SU-DHL-6 (cell line): ENCODE measurements at regions not wholly inside any gene's neighbourhood (a gene's known extent, or its start where the extent isn't known, plus 50 kb on each side); places are given as distances from the start of the nearest gene placed in this dataset.

Source experiments
- H2AFZ ChIP-seq: fragments of 200-600 bp; sonication (generic); 2 replicates; pipeline ENCODE4 v1.6.1; 2014; ENCODE audit warnings: low read depth, mild to moderate bottlenecking, moderate library complexity, mixed read lengths, antibody characterized with exemption, low read length; ENCODE audit not compliant: severe bottlenecking
- H3F3A ChIP-seq: fragments of 200-600 bp; shearing (Covaris generic); 2 replicates; pipeline ENCODE4 v1.6.0; 2016; ENCODE audit warnings: antibody characterized with exemption, mild to moderate bottlenecking; ENCODE audit not compliant: insufficient read depth
- H3K27ac ChIP-seq: fragments of 200-600 bp; sonication (generic); 2 replicates; pipeline ENCODE4 v1.5.1; 2016; ENCODE audit warnings: low read depth, mild to moderate bottlenecking, low read length, moderate library complexity, mixed read lengths
- H3K27me3 ChIP-seq: fragments of 200-600 bp; sonication (generic), shearing (Covaris generic); 2 replicates; pipeline ENCODE4 v1.6.0; 2014; ENCODE audit warnings: mild to moderate bottlenecking, low read length
- H3K36me3 ChIP-seq: fragments of 200-600 bp; sonication (generic); 2 replicates; pipeline ENCODE4 v1.6.1; 2014; ENCODE audit warnings: mild to moderate bottlenecking, low read length, mixed read lengths
- H3K4me2 ChIP-seq: fragments of 300-600, 200-600 bp; shearing (Covaris generic), sonication (generic); 2 replicates; pipeline ENCODE4 v1.6.0; 2014; ENCODE audit warnings: low read length, low read depth, mild to moderate bottlenecking; ENCODE audit not compliant: poor library complexity, severe bottlenecking
- H3K4me3 ChIP-seq: fragments of 200-600 bp; sonication (generic); 2 replicates; pipeline ENCODE4 v1.5.1; 2014; ENCODE audit warnings: antibody characterized with exemption, low read length, mild to moderate bottlenecking, mixed read lengths; ENCODE audit not compliant: insufficient read depth, poor library complexity, severe bottlenecking
- H3K79me2 ChIP-seq: fragments of 200-600 bp; sonication (generic); 2 replicates; pipeline ENCODE4 v1.6.1; 2014; ENCODE audit warnings: mild to moderate bottlenecking, low read length, moderate library complexity; ENCODE audit not compliant: insufficient read depth
- H3K9ac ChIP-seq: fragments of 200-600 bp; sonication (generic); 2 replicates; pipeline ENCODE4 v1.7.0; 2014; ENCODE audit warnings: mild to moderate bottlenecking, low read length
- H3K9me2 ChIP-seq: fragments of 200-600 bp; sonication (generic); replicated peaks from 2 replicates; pipeline ENCODE4 v1.6.1; 2014; ENCODE audit warnings: low read length; ENCODE audit not compliant: insufficient read depth
- H3K9me3 ChIP-seq: fragments of 200-600 bp; sonication (generic); 2 replicates; pipeline ENCODE4 v1.6.1; 2014; ENCODE audit warnings: low read length, mixed read lengths; ENCODE audit not compliant: insufficient read depth
- H4K20me1 ChIP-seq: fragments of 200-600 bp; sonication (generic); 2 replicates; pipeline ENCODE4 v1.6.1; 2014; ENCODE audit warnings: low read depth, mild to moderate bottlenecking, antibody characterized with exemption, low read length, moderate library complexity, mixed read lengths
- EZH2phosphoT487 ChIP-seq: fragments of 200-600 bp; sonication (generic), shearing (Covaris generic); conservative IDR thresholded peaks from 2 replicates; pipeline ENCODE4 v1.6.1; 2018; ENCODE audit warnings: mild to moderate bottlenecking, antibody characterized with exemption, low read length, moderate library complexity, mixed read lengths
- TF ChIP-seq, protein P1 (sequence below): fragments of 200-600 bp; sonication (generic); IDR thresholded peaks from one replicate; pipeline ENCODE4 v1.5.1; 2017; ENCODE audit warnings: antibody characterized with exemption, mild to moderate bottlenecking, low read length, moderate library complexity; ENCODE audit not compliant: insufficient read depth, poor library complexity, severe bottlenecking

DNA sequence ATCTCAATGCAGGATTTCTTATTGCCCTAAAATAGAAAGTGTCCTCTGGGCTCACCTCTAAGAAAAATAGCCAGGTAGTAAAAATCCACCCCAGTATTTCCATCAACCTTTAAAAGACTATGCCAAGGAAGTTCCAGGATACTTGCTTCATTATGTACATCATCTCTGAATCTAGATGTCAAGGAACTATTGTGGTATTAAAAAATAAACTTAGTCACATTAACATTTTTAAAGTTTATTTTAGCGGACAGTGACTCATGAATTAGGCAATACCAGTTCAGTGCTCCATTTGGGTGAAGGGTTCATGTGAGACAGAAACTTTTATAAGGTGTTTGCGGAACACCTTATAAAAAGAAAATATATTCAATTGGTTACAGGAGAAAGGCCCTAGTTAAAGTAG, 209.2 kb downstream of the ADAM29 start:
- no peak overlapping the region for H3K9ac ChIP-seq
- H3K4me2 ChIP-seq = no peak overlapping the region
- no peak for TF ChIP-seq EZH2phosphoT487
- TF ChIP-seq, protein P1, sequence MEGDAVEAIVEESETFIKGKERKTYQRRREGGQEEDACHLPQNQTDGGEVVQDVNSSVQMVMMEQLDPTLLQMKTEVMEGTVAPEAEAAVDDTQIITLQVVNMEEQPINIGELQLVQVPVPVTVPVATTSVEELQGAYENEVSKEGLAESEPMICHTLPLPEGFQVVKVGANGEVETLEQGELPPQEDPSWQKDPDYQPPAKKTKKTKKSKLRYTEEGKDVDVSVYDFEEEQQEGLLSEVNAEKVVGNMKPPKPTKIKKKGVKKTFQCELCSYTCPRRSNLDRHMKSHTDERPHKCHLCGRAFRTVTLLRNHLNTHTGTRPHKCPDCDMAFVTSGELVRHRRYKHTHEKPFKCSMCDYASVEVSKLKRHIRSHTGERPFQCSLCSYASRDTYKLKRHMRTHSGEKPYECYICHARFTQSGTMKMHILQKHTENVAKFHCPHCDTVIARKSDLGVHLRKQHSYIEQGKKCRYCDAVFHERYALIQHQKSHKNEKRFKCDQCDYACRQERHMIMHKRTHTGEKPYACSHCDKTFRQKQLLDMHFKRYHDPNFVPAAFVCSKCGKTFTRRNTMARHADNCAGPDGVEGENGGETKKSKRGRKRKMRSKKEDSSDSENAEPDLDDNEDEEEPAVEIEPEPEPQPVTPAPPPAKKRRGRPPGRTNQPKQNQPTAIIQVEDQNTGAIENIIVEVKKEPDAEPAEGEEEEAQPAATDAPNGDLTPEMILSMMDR = no peak
- H3K27me3 ChIP-seq = no peaks in the 10 kb centered on the region
- H3K79me2 ChIP-seq = no peaks in the 10 kb centered on the region
- peaks cover 4% of the 10 kb centered on the region; the same call in 1 of the 2 replicates for H3K36me3 ChIP-seq
- no peaks in the 10 kb centered on the region for H4K20me1 ChIP-seq
- H3K9me2 ChIP-seq = no peaks in the 10 kb centered on the region
- H3F3A ChIP-seq = no peaks in the 10 kb centered on the region
- H2AFZ ChIP-seq = no peak overlapping the region
- H3K9me3 ChIP-seq = peaks cover 18% of the 10 kb centered on the region; the same call in 1 of the 2 replicates
- no peak overlapping the region for H3K4me3 ChIP-seq
- no peak overlapping the region for H3K27ac ChIP-seq

DNA sequence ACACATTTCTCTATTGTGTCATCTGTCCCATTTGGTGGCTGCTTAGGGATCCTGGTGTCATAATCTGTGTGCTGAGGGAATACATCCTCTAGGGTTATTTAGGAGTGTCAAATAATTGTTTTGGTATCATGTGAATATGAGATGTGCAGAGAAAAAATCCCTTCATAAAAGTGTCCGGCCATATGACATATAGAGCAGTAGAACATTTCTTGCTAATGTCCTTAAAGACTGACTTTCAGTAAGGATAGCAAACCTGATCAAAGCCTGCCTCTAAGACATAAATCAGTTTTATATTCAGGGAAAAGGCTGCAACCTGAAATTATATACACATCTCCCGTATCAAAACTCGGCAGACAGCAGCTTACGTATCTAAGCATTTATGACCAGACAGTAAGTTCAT, 211.6 kb downstream of the ADAM29 start:
- Histone ChIP-seq H3K9me2 (no peaks in the 10 kb centered on the region), H3K79me2 (no peaks in the 10 kb centered on the region), H3K9ac (no peak overlapping the region), H4K20me1 (no peaks in the 10 kb centered on the region), H3K36me3 (no peaks in the 10 kb centered on the region), H3K27me3 (no peaks in the 10 kb centered on the region), H3K4me2 (no peak overlapping the region), H3K4me3 (no peak overlapping the region), H2AFZ (peak overlapping the region; percentile 30), H3K27ac (no peak overlapping the region), H3K9me3 (peaks cover under 1% of the 10 kb centered on the region; the same call in 1 of the 2 replicates), H3F3A (no peaks in the 10 kb centered on the region)
- TF ChIP-seq EZH2phosphoT487 = no peak
- TF ChIP-seq, protein P1 = no peak

DNA sequence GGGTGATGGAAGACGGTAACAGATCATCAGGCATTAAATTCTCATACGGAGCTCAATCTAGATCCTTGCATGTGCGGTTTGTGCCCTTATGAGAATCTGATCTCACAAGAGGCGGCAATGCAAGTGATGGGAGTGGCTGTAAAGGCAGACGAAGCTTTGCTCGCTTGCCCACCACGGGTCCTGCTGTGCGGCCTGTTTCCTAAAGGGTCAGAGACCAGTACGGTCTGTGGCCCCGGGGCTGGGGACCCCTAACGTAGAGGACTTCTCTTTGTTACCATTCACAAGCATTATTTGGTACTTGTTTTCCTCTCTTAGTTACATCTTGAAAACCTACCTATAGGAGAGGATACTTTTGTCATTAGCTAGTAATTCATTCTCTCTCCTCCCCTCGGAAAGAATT, 221.0 kb downstream of the ADAM29 start:
- H3F3A ChIP-seq = peaks cover 10% of the 10 kb centered on the region; the same call in 1 of the 2 replicates
- no peaks in the 10 kb centered on the region for H4K20me1 ChIP-seq
- H3K36me3 ChIP-seq = 0 out of 2 replicates have a peak, but pooled peaks cover 7% of the 10 kb centered on the region
- no peak overlapping the region for H3K9ac ChIP-seq
- H3K4me2 ChIP-seq = no peak overlapping the region
- no peaks in the 10 kb centered on the region for H3K9me3 ChIP-seq
- H3K27me3 ChIP-seq = no peaks in the 10 kb centered on the region
- H3K79me2 ChIP-seq = no peaks in the 10 kb centered on the region
- TF ChIP-seq, protein P1 = no peak
- TF ChIP-seq EZH2phosphoT487 = no peak
- peak overlapping the region; percentile 38 for H2AFZ ChIP-seq
- no peaks in the 10 kb centered on the region for H3K9me2 ChIP-seq
- H3K27ac ChIP-seq = no peak overlapping the region
- H3K4me3 ChIP-seq = no peak overlapping the region
